ENCODE measurements at regions not wholly inside any gene's neighbourhood (a gene's known extent, or its start where the extent isn't known, plus 50 kb on each side); places are given as distances from the start of the nearest gene placed in this dataset.
A peak's percentile ranks its signal among the peaks of the same experiment; 100 is the strongest.

DNA sequence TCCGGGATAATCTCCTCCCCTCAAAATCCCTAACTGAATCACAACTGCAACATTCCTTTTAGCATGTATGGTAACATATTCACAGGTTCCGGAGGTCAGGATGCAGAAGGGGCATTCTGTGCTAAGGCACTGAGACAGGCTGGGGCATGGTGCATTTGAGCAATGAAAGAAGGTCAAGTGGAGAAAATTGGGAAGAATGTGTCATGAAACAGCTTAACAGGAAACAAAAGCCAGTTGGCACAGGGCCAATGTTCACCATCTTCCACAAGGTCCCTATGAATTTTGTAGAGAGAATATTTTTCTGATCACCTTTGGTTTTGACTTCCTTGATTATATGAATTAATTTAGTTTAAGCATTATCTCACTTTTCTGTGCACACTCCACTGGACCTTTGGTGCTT, 587.7 kb upstream of the NR2F2 start:
- no peak overlapping the region for H3K27ac Mint-ChIP-seq (ENCODE audit: low read depth, unreplicated experiment)
- H3K4me3 Mint-ChIP-seq (ENCODE audit: unreplicated experiment): no peak overlapping the region
- TF ChIP-seq, protein P1, sequence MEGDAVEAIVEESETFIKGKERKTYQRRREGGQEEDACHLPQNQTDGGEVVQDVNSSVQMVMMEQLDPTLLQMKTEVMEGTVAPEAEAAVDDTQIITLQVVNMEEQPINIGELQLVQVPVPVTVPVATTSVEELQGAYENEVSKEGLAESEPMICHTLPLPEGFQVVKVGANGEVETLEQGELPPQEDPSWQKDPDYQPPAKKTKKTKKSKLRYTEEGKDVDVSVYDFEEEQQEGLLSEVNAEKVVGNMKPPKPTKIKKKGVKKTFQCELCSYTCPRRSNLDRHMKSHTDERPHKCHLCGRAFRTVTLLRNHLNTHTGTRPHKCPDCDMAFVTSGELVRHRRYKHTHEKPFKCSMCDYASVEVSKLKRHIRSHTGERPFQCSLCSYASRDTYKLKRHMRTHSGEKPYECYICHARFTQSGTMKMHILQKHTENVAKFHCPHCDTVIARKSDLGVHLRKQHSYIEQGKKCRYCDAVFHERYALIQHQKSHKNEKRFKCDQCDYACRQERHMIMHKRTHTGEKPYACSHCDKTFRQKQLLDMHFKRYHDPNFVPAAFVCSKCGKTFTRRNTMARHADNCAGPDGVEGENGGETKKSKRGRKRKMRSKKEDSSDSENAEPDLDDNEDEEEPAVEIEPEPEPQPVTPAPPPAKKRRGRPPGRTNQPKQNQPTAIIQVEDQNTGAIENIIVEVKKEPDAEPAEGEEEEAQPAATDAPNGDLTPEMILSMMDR (IDR thresholded peaks at IDR 0.05; ENCODE audit: unreplicated experiment): no peak
- intact Hi-C loops (cut with micrococcal nuclease): no loop called here
- CTCF ChIA-PET: interaction anchor here (0.6 kb wide), 1 partner anchor 246 kb away, joined by 3 read pairs; no protein-coding TSS in a partner anchor
- H3K36me3 Mint-ChIP-seq (ENCODE audit: insufficient read depth, unreplicated experiment): no peaks in the 10 kb centered on the region
- no peaks in the 10 kb centered on the region for H3K4me1 Mint-ChIP-seq (ENCODE audit: insufficient read depth, unreplicated experiment)
- peaks cover 9% of the 10 kb centered on the region for H3K9me3 Mint-ChIP-seq (ENCODE audit: unreplicated experiment)
- DNase-seq (ENCODE audit: unreplicated experiment): peak; percentile 22
- no peaks in the 10 kb centered on the region for H3K27me3 Mint-ChIP-seq (ENCODE audit: insufficient read depth, unreplicated experiment)
- POLR2A ChIA-PET: no interaction called here
- no TSS peak for BruUV-seq (replicated peaks)

DNA sequence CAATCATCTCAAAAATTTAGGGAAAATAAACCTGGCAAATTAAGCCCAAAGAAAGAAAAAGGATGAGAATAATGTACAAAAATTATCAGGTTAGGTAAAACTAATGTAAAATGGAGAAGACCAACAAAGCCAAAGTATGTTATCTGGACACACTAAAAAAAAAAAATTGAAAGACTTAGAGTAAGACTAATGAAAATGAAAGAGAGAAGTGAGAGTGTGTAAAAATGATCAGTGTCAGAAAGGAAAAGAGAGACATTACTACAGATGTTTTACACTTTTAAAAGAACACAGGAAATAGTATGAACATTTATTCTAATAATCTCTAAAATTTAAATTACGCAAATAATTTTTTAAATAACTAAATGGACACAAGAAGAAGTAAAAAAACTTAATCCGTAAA, 573.3 kb upstream of the NR2F2 start:
- no peak overlapping the region for H3K4me3 Mint-ChIP-seq (ENCODE audit: unreplicated experiment)
- ChIA-PET CTCF (no interaction called here), POLR2A (no interaction called here)
- no peak for DNase-seq (ENCODE audit: unreplicated experiment)
- no peaks in the 10 kb centered on the region for H3K27me3 Mint-ChIP-seq (ENCODE audit: insufficient read depth, unreplicated experiment)
- BruUV-seq (replicated peaks): no TSS peak
- no peak overlapping the region for H3K27ac Mint-ChIP-seq (ENCODE audit: low read depth, unreplicated experiment)
- no peaks in the 10 kb centered on the region for H3K36me3 Mint-ChIP-seq (ENCODE audit: insufficient read depth, unreplicated experiment)
- TF ChIP-seq, protein P1 (IDR thresholded peaks at IDR 0.05; ENCODE audit: unreplicated experiment): no peak
- no peaks in the 10 kb centered on the region for H3K9me3 Mint-ChIP-seq (ENCODE audit: unreplicated experiment)
- H3K4me1 Mint-ChIP-seq (ENCODE audit: insufficient read depth, unreplicated experiment): no peaks in the 10 kb centered on the region
- intact Hi-C loops (cut with micrococcal nuclease): loop anchor here (10.0 kb wide), 1 partner anchor 278 kb away; no protein-coding TSS in a partner anchor

DNA sequence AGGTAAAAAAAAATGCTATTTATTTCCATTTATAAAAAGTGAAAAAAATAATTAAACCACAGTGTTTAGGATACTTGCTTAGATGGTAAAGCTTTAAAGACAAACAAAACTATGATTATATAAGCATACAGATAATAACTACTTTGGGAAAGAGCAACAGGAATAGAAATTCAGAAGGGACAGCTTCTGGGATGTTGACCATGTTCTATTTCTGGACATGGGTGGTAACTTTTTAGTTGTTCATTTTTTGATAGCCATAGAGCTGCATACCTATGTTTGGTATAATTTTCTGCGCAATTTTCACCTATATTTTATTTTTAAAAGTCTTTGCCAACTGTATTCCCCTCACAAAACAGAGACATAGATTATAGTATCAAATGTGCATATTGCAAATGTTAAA, 572.0 kb upstream of the NR2F2 start:
- intact Hi-C loops (cut with micrococcal nuclease): loop anchor here (10.0 kb wide), 1 partner anchor 276 kb away; no protein-coding TSS in a partner anchor
- Mint-ChIP-seq H3K27me3 (ENCODE audit: insufficient read depth, unreplicated experiment) (no peaks in the 10 kb centered on the region), H3K36me3 (ENCODE audit: insufficient read depth, unreplicated experiment) (no peaks in the 10 kb centered on the region), H3K4me1 (ENCODE audit: insufficient read depth, unreplicated experiment) (no peaks in the 10 kb centered on the region), H3K9me3 (ENCODE audit: unreplicated experiment) (no peaks in the 10 kb centered on the region), H3K27ac (ENCODE audit: low read depth, unreplicated experiment) (no peak overlapping the region), H3K4me3 (ENCODE audit: unreplicated experiment) (no peak overlapping the region)
- no TSS peak for BruUV-seq (replicated peaks)
- TF ChIP-seq, protein P1 (IDR thresholded peaks at IDR 0.05; ENCODE audit: unreplicated experiment): no peak
- DNase-seq (ENCODE audit: unreplicated experiment): no peak
- ChIA-PET POLR2A (no interaction called here), CTCF (no interaction called here)

DNA sequence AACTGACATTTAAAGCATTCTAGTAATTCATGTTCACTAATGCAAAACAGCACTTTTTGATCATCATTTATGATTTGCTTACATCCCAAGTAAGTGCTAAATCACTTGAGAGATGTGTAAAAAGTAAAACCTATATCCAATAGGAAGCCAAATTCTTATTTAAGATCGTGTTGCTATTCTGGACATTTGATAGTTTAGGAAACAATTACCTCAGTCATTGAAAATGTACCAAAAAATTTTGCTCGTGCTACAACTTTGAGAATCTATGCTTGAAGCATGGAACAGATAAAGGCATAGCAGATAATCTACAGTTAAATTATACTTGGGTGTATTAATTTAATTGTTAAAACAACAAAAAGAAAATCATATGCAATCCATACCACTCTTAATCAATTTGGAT, 571.6 kb upstream of the NR2F2 start:
- POLR2A ChIA-PET: no interaction called here
- CTCF ChIA-PET: no interaction called here

More for the DNA sequence above, 571.6 kb upstream of the NR2F2 start:
- intact Hi-C loops (cut with micrococcal nuclease): loop anchor here (10.0 kb wide), 1 partner anchor 276 kb away; no protein-coding TSS in a partner anchor
- no peaks in the 10 kb centered on the region for H3K4me1 Mint-ChIP-seq (ENCODE audit: insufficient read depth, unreplicated experiment)
- no TSS peak for BruUV-seq (replicated peaks)
- TF ChIP-seq, protein P1 (IDR thresholded peaks at IDR 0.05; ENCODE audit: unreplicated experiment): no peak
- no peak for DNase-seq (ENCODE audit: unreplicated experiment)
- no peak overlapping the region for H3K27ac Mint-ChIP-seq (ENCODE audit: low read depth, unreplicated experiment)
- no peak overlapping the region for H3K4me3 Mint-ChIP-seq (ENCODE audit: unreplicated experiment)
- no peaks in the 10 kb centered on the region for H3K9me3 Mint-ChIP-seq (ENCODE audit: unreplicated experiment)
- H3K27me3 Mint-ChIP-seq (ENCODE audit: insufficient read depth, unreplicated experiment): no peaks in the 10 kb centered on the region
- no peaks in the 10 kb centered on the region for H3K36me3 Mint-ChIP-seq (ENCODE audit: insufficient read depth, unreplicated experiment)

All from MCF 10A (cell line).